GM23338 (cell line): ENCODE measurements at regions not wholly inside any gene's neighbourhood (a gene's known extent, or its start where the extent isn't known, plus 50 kb on each side); places are given as distances from the start of the nearest gene placed in this dataset.

Experiments used
- ATAC-seq: fragments of 200-7000 bp; cut with Tn5 transposase; 3 replicates; pipeline ENCODE4 v1.9.1; 2020
- DNase-seq: peaks from one replicate; pipeline ENCODE4 v3.0.0-alpha.2; 2015; ENCODE audit warnings: low spot score
- H2AFZ ChIP-seq: fragments of 200-600 bp; sonication (generic); 2 replicates; pipeline ENCODE4 v1.8.0; 2016; ENCODE audit warnings: antibody characterized with exemption, mild to moderate bottlenecking, moderate library complexity
- H3F3A ChIP-seq: fragments of 200-600 bp; sonication (generic); replicated peaks from 2 replicates; pipeline ENCODE4 v1.8.0; 2017; ENCODE audit warnings: antibody characterized with exemption, mixed run types, low read depth
- H3K27ac ChIP-seq: fragments of 200-600 bp; sonication (generic); 2 replicates; pipeline ENCODE4 v1.6.1; 2016; ENCODE audit warnings: low read depth
- H3K27me3 ChIP-seq: fragments of 200-600 bp; sonication (generic); 2 replicates; pipeline ENCODE4 v1.8.0; 2016; ENCODE audit warnings: mild to moderate bottlenecking, mixed run types, moderate library complexity; ENCODE audit not compliant: insufficient read depth
- H3K36me3 ChIP-seq: fragments of 200-600 bp; sonication (generic); 2 replicates; pipeline ENCODE4 v1.8.0; 2016; ENCODE audit warnings: mild to moderate bottlenecking; ENCODE audit not compliant: insufficient read depth
- H3K4me1 ChIP-seq: fragments of 200-600 bp; sonication (generic); 2 replicates; pipeline ENCODE4 v1.8.0; 2016; ENCODE audit warnings: mild to moderate bottlenecking, moderate library complexity; ENCODE audit not compliant: insufficient read depth
- H3K4me2 ChIP-seq: fragments of 200-600 bp; sonication (generic); 2 replicates; pipeline ENCODE4 v1.7.1; 2017; ENCODE audit warnings: mixed run types
- H3K4me3 ChIP-seq: fragments of 200-600 bp; sonication (generic); 2 replicates; pipeline ENCODE4 v1.6.1; 2016; ENCODE audit warnings: mixed run types
- H3K79me2 ChIP-seq: fragments of 200-600 bp; sonication (generic); replicated peaks from 2 replicates; pipeline ENCODE4 v1.8.0; 2017; ENCODE audit warnings: mild to moderate bottlenecking; ENCODE audit not compliant: insufficient read depth
- H3K9me2 ChIP-seq: fragments of 200-600 bp; sonication (generic); 2 replicates; pipeline ENCODE4 v1.8.0; 2017; ENCODE audit not compliant: insufficient read depth
- H4K20me1 ChIP-seq: fragments of 200-600 bp; sonication (generic); replicated peaks from 2 replicates; pipeline ENCODE4 v1.8.0; 2017; ENCODE audit warnings: mild to moderate bottlenecking; ENCODE audit not compliant: insufficient read depth
- H3K27ac Mint-ChIP-seq: 2 replicates; pipeline ENCODE4 v1.8.0; 2020; ENCODE audit warnings: inconsistent platforms, mild to moderate bottlenecking, moderate library complexity, mixed read lengths
- H3K27me3 Mint-ChIP-seq: 3 replicates; pipeline ENCODE4 v1.8.0; 2022; ENCODE audit warnings: low read depth, mild to moderate bottlenecking, moderate library complexity, mixed read lengths, inconsistent platforms; ENCODE audit not compliant: insufficient read depth, poor library complexity
- H3K36me3 Mint-ChIP-seq: 3 replicates; pipeline ENCODE4 v1.8.0; 2021; ENCODE audit warnings: low read depth, mild to moderate bottlenecking, inconsistent platforms, moderate library complexity, mixed read lengths
- H3K4me1 Mint-ChIP-seq: 3 replicates; pipeline ENCODE4 v1.8.0; 2020; ENCODE audit warnings: mild to moderate bottlenecking, inconsistent platforms, mixed read lengths
- H3K4me3 Mint-ChIP-seq: 3 replicates; pipeline ENCODE4 v1.8.0; 2021; ENCODE audit warnings: moderate library complexity, mild to moderate bottlenecking, inconsistent platforms, mixed read lengths
- H3K9me3 Mint-ChIP-seq: 3 replicates; pipeline ENCODE4 v1.8.0; 2020; ENCODE audit warnings: moderate library complexity, mild to moderate bottlenecking, inconsistent platforms, mixed read lengths
- CTCF ChIP-seq, 2 experiments: fragments of 200-600 bp in 1 of 2; sonication (generic) in 1 of 2; conservative IDR thresholded peaks; 2 replicates each; pipeline versions ENCODE4 v1.5.1 to v1.6.1; 2016 to 2017; ENCODE audit warnings: antibody characterized with exemption in 2 of 2, low read depth in 2 of 2, mild to moderate bottlenecking in 2 of 2, moderate library complexity in 1 of 2
- ETS1 ChIP-seq: IDR thresholded peaks from 2 replicates; pipeline ENCODE4 v1.6.1; 2016; ENCODE audit warnings: antibody characterized with exemption
- EZH2 ChIP-seq: fragments of 200-600 bp; sonication (generic); IDR thresholded peaks from one replicate; pipeline ENCODE4 v1.8.0; 2017; ENCODE audit warnings: antibody characterized with exemption, mild to moderate bottlenecking, low read depth; ENCODE audit not compliant: unreplicated experiment
- EZH2phosphoT487 ChIP-seq: fragments of 200-600 bp; sonication (generic); IDR thresholded peaks from one replicate; pipeline ENCODE4 v1.8.1; 2018; ENCODE audit warnings: antibody characterized with exemption; ENCODE audit not compliant: unreplicated experiment
- JUNB ChIP-seq: IDR thresholded peaks from one replicate; pipeline ENCODE4 v1.6.1; 2016; ENCODE audit warnings: antibody characterized with exemption; ENCODE audit not compliant: unreplicated experiment
- NANOG ChIP-seq: IDR thresholded peaks from 2 replicates; pipeline ENCODE4 v1.6.1; 2016; ENCODE audit warnings: antibody characterized with exemption, borderline replicate concordance
- POLR2AphosphoS5 ChIP-seq: IDR thresholded peaks from 2 replicates; pipeline ENCODE4 v1.6.1; 2016; ENCODE audit warnings: antibody characterized with exemption, low read depth
- REST ChIP-seq: IDR thresholded peaks from one replicate; pipeline ENCODE4 v1.6.1; 2018; ENCODE audit warnings: antibody characterized with exemption; ENCODE audit not compliant: unreplicated experiment
- STAT1 ChIP-seq: IDR thresholded peaks from one replicate; pipeline ENCODE4 v1.6.1; 2016; ENCODE audit warnings: antibody characterized with exemption; ENCODE audit not compliant: unreplicated experiment
- ZNF114 ChIP-seq: fragments of 250-450 bp; sonication (Bioruptor Pico); IDR thresholded peaks from 2 replicates; pipeline ENCODE4 v1.5.0; 2020; ENCODE audit warnings: mild to moderate bottlenecking, moderate library complexity
- ZNF331 ChIP-seq: fragments of 250-450 bp; sonication (Bioruptor Pico); IDR thresholded peaks from 2 replicates; pipeline ENCODE4 v1.5.0; 2020; ENCODE audit warnings: low read depth, mild to moderate bottlenecking, moderate library complexity
- ZNF462 ChIP-seq: fragments of 250-450 bp; sonication (Bioruptor Pico); IDR thresholded peaks from 2 replicates; pipeline ENCODE4 v1.5.0; 2020; ENCODE audit warnings: mild to moderate bottlenecking, moderate library complexity

- TF ChIP-seq EZH2phosphoT487: no peak
- TF ChIP-seq REST: no peak
- no peak for TF ChIP-seq NANOG
- no peak for TF ChIP-seq ETS1
- TF ChIP-seq EZH2: no peak
- no peak for TF ChIP-seq ZNF462 (CRISPR knock-in tag)
- no peak for TF ChIP-seq CTCF (conservative IDR thresholded peaks at IDR 0.05; ENCODE audit: low read depth in 2 of 2)
- TF ChIP-seq ZNF114 (CRISPR knock-in tag): no peak
- TF ChIP-seq POLR2AphosphoS5: no peak
- no peak for TF ChIP-seq JUNB
- TF ChIP-seq STAT1: no peak
- no peak for TF ChIP-seq ZNF331 (CRISPR knock-in tag)
- Mint-ChIP-seq H3K36me3 (peaks cover 4% of the 10 kb centered on the region; the same call in 2 of the 3 replicates), H3K9me3 (peaks cover 15% of the 10 kb centered on the region), H3K27me3 (peaks cover 2% of the 10 kb centered on the region), H3K4me3 (no peak overlapping the region), H3K27ac (no peak overlapping the region), H3K4me1 (no peaks in the 10 kb centered on the region)
- Histone ChIP-seq H3K27me3 (no peaks in the 10 kb centered on the region), H3K4me1 (no peaks in the 10 kb centered on the region), H3K4me3 (no peak overlapping the region), H3K36me3 (no peaks in the 10 kb centered on the region; the same call in 1 of the 2 replicates), H2AFZ (no peak overlapping the region), H3K27ac (no peak overlapping the region), H3K9me2 (peaks cover 21% of the 10 kb centered on the region; the same call in 1 of the 2 replicates), H4K20me1 (no peaks in the 10 kb centered on the region), H3K79me2 (no peaks in the 10 kb centered on the region), H3F3A (no peaks in the 10 kb centered on the region), H3K4me2 (no peak overlapping the region)
- ATAC-seq (no peak), DNase-seq (no peak)
These were observed 539.2 kb downstream of the TLE1 start for GRCh38 chr9:81150016-81150625.
